ENCODE measurements at regions not wholly inside any gene's neighbourhood (a gene's known extent, or its start where the extent isn't known, plus 50 kb on each side); places are given as distances from the start of the nearest gene placed in this dataset.
"Not testable (repeated sequence)": the region's sequence is repeated elsewhere in the genome, so short reads cannot be mapped to it uniquely, and the experiment has no call there.

DNA sequence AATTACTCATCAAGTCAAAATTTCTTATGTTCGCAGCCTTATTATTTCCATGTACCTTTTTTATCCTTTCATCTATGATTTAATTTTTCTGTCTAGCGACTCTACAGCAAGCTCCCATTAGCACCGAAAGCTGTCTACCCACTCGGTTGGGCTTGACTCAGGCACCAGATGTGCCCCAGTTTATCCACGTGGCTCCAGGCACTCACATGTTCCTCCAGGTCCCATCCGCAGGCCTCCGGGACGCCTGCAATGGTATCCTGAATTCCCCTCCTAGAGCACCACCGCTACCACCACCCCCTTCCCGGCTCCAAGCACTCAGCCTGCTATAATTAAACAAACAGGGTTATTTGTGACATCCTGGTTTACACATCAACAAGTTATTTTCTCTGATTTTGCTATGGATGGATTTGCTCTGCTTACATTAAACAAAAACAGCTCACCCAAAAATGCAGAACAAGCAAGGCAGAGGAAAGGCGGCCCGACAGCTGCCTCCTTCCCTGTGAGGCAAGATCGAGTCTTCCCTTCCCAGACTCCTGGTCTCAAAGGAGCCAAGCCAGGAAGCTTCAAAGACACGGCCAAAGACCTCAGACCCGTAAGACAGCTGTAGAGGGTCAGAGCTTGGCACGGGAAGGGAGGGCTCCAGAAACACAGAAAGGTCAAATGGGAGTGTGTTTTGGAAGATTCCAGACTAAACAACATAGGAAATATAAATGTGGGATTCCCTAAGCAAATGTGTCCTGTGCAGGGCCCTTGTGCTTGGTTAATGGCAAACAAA lies 253.8 kb downstream of the TTC8 start:
- no peak for DNase-seq

DNA sequence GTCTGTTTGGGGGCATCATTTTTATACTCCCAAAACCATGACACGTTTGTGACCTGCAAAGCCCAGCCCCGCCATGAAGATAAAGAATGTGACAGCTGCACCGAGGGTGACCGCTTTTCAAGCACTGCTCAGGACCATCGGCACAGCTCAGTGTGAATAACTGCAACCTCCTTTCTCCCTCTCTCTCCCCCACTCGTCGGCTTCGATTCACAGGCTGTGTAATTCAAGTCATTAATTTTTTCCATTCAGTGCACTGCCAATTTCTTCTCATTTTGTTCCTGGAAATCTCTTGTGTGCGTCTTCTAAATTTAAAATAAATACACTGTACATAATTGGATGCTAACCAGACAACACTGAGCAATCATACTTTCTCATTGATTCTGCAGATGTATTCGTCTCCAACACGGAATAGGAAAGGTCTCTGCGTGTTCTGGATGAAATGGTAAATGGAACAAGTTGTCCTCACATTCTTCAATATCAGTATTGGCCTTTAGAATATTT lies 260.8 kb downstream of the TTC8 start:
- no peak for DNase-seq

DNA sequence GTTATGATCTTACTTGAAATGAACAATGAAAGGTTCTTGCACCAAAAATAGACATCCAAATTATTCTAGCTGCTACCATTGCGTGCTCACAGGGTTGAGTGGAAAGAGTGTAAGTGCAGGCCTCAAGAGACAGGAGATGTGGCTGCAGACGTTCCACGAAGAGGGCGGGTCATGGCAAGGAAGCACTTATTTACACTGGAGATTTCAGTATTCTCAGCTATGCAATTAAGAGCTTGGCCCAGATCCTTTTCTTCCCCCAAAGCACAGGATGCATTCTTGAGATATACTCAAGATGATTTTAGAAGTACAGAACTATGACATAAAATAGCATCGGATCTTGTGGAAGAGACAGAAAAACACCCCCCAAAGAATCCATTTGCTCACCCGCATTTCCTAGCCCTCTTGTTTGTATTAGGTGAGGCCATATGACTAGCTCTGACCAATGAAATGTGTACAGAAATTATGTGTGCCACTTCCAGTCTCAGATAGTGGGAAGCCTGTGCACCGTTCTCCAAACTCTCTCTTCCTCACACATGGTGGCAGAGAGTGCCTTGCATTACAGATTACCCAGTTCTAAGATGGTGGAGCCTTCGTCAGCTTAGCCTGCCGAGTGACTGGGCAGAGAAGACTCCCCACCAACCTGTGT lies 261.4 kb downstream of the TTC8 start:
- no peak for DNase-seq

DNA sequence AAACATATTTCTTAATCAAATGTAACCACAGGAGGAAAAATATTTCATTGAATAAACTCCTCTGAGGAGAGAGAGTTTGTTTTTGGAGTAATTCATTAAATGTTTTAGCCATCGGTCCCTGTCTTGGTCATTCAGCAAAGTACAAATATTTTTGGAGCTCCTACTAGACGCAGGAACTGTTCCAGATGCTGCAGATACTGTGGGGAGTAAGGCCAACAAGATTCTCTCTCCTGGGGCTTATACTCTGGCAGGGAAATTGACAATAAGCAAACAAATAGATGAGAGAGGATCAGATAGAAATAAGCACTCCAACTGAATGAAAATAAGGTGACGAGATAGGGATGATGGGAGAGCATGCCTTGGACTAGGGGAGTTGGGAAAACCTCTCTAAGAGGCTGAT lies 264.1 kb downstream of the TTC8 start:
- no peak for DNase-seq

DNA sequence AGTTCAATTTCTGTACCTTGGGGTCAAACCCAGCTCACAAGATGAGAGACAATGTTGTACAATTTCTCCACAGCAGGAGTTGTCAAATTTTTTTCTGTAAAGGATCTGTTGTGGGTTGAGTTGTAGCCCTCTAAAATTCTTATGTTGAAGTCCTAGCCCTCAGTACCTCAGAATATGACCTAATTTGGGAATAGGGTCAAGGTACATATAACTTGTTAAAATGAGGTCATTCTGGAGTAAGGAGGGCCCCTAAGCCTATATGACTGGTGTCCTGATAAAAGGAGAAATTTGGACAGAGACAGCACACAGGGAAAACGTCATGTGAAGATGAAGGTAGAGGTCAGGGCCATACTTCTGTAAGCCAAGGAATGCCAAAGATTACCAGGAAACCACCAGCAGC lies 264.9 kb downstream of the TTC8 start:
- DNase-seq: no peak

DNA sequence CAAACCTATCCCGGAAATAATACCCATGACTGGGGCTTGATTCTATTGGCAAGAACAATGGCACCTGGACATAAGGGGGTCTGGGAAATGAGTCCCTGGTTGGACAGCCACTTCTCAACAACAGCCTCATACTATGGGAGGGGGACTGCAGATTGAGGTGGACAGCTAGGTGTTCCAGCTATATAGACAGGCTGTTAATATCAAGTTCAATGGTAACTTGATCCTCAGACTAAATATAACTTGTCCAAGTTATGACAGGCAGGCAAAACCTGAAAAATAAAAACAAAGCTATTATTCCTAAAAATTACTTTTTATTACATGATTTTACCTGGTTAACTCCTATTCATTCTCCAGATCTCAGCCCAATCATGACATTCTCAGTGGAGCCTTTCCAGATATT lies 267.3 kb downstream of the TTC8 start:
- no peak for DNase-seq

DNA sequence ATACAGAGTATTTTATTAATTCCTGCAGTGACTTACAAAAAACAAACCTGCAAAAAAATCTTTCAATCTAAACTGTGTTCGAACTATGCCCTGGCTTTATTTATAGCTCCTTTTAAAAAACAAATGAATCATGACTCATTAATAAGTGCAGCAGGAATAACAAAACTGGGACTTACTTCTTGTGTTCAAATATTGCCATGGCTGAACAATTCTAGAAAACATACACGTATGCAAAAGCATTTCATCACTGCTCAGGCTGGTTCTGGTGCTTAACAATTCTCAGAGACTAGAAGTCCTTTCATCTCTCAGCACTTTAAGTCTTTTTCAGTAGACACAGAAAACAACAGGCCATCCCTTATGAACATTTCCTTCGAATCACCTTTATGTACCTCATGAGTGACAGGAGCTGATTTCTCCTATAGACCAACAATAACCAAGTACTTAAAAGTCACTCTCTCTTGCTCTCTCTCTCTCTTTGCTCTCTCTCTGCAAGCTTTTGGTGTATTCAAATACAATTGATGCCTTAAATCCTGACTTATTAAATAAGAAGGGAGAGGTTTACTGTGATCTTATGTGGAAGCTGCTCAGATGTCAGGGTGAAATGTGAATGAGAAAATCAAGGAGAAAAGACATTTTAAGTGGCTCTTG lies 268.8 kb downstream of the TTC8 start:
- DNase-seq: no peak

DNA sequence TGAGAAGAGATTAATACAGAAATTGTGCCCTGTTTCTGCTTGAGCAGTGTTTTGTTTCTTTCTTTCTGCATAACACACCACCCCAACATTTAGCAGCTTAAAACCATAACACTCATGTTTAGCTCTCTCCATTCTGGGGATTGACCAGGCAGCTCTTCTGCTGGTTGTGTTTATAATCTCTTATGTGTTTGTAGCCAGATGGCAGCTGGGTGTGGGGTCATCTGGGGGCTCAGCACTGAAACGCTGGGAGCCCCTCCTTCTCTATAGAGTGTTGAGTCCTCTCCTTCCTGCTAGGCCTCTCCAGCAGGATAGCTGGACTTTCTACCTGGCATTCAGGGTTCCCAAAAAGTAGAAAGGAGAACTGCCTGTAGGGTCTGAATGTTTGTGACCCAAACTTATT lies 270.6 kb downstream of the TTC8 start:
- no peak for DNase-seq

DNA sequence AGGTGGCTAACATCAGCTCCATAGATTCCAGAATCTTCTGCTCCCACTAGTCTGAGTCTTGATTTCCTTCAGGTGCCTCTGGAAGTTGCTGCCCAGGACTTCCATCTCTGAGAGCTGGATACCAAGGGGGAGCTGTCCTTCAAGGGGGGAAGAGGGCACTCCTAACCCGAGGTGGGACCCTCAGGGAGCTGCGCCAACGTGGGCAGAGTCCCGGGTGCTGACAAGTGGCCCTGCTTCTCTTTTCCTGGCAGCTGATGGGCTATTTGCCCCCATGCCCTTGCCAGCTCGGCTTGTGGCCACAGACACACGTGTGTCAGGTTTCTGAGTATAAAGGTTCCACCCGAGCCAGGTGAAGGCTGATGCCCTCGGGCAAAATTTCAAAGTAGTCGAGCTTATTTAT lies 272.5 kb downstream of the TTC8 start:
- DNase-seq: no peak

DNA sequence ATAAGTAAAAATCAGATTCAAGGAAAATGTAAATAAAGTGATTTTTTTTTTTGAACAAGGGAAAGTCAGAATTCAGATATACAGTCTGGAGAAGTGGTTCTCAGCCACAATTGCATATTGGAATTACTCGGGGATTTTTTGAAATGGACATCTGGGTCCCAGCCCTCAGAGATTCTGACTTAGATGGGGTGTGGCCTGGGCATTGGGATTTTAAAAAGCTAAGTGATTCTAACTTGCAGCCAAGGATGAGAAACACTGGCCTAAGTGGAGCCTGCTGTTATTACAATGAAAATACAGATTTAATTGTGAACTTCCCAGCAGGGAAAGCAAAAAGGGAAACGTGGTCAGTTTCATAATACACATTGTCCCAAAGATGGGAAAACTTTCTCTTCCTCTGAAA lies 273.8 kb downstream of the TTC8 start:
- DNase-seq: no peak

DNA sequence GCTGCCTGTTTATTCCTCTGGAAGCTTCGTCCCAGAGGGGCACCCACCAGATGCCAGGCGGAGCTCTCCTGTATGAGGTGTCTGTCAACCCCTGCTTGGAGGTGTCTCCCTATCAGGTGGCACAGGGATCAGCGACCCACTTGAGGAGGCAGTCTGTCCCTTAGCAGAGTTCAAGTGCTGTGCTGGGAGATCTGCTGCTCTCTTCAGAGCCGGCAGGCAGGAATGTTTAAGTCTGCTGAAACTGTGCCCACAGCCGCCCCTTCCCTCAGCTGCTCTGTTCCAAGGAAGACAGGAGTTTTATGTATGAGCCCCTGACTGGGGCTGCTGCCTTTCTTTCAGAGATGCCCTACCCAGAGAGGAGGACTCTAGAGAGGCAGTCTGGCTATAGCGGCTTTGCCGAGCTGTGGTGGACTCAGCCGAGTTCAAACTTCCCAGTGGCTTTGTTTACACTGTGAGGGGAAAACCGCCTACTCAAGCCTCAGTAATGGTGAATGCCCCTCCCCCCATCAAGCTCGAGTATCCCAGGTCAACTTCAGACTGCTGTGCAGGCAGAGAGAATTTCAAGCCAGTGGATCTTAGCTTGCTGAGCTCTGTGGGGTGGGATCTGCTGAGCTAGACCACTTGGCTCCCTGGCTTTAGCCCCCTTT lies 279.8 kb downstream of the TTC8 start:
- DNase-seq: not testable (repeated sequence)

DNA sequence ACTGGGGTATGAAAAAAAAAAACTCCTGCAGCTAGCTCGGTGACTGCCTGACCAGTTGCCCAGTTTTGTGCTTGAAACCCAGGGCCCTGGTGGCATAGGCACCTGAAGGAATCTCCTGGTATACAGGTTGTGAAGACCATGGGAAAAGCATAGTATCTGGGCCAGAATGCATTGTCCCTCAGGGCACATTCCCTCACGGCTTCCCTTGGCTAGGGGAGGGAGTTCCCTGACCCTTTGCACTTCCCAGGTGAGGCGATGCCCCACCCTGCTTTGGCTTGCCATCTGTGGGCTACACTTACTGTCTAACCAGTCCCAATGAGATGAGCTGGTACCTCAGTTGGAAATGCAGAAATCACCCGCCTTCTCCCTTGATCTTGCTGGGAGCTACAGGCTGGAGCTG lies 280.4 kb downstream of the TTC8 start:
- not testable (repeated sequence) for DNase-seq

All from NCI-H345 (cell line).